Uterus (tissue), 2 donors: ENCODE measurements at regions not wholly inside any gene's neighbourhood (a gene's known extent, or its start where the extent isn't known, plus 50 kb on each side); places are given as distances from the start of the nearest gene placed in this dataset.

Source experiments
- CTCF ChIP-seq, 4 experiments: fragments of 200-600 bp in 2 of 4; fragments of 450-650 bp in 2 of 4; sonication (generic) in 2 of 4; IDR thresholded peaks; one replicate each; pipeline ENCODE4 v1.5.1; 2016 to 2019; ENCODE audit warnings: antibody characterized with exemption in 4 of 4, mild to moderate bottlenecking in 2 of 4, moderate library complexity in 1 of 4
- POLR2A ChIP-seq, 2 donors: fragments of 450-650 bp; IDR thresholded peaks; one replicate each; pipeline ENCODE4 v1.6.1; 2016; ENCODE audit warnings: antibody characterized with exemption in 2 of 2, mild to moderate bottlenecking in 1 of 2, moderate library complexity in 1 of 2

GRCh38 chr16:86858501-86858900 lies 280.2 kb downstream of the FOXL1 start:
- no peak for TF ChIP-seq CTCF (IDR thresholded peaks at IDR 0.05)
- TF ChIP-seq POLR2A (IDR thresholded peaks at IDR 0.05), result no peak
